GM21825 (cell line): ENCODE measurements at regions not wholly inside any gene's neighbourhood (a gene's known extent, or its start where the extent isn't known, plus 50 kb on each side); places are given as distances from the start of the nearest gene placed in this dataset.
"Not testable (repeated sequence)": the region's sequence is repeated elsewhere in the genome, so short reads cannot be mapped to it uniquely, and the experiment has no call there.

Experiments used
- ATAC-seq: cut with Tn5 transposase; IDR thresholded peaks from one replicate; pipeline ENCODE4 v1.9.1; 2021; ENCODE audit warnings: mild to moderate bottlenecking, moderate library complexity; ENCODE audit not compliant: unreplicated experiment

GRCh38 chr10:28434063-28434462 is 98.9 kb upstream of the WAC start:
- no peak for ATAC-seq

- ATAC-seq = no peak
These were observed 90.5 kb upstream of the WAC start for GRCh38 chr10:28442403-28442802.

GRCh38 chr10:28444031-28444430 is 88.9 kb upstream of the WAC start:
- no peak for ATAC-seq

- no peak for ATAC-seq
These were observed 87.4 kb upstream of the WAC start for GRCh38 chr10:28445516-28445915.

- ATAC-seq = no peak
These were observed 83.5 kb upstream of the WAC start for GRCh38 chr10:28449382-28449781.

GRCh38 chr10:28449926-28450325 is 83.0 kb upstream of the WAC start:
- ATAC-seq = no peak

GRCh38 chr10:28453926-28454325 is 79.0 kb upstream of the WAC start:
- no peak for ATAC-seq

- ATAC-seq = no peak
These were observed 75.8 kb upstream of the WAC start for GRCh38 chr10:28457110-28457509.

GRCh38 chr10:28457873-28458272 is 75.0 kb upstream of the WAC start:
- not testable (repeated sequence) for ATAC-seq

- no peak for ATAC-seq
These were observed 73.3 kb upstream of the WAC start for GRCh38 chr10:28459453-28460144.

GRCh38 chr10:28463141-28463540 is 69.8 kb upstream of the WAC start:
- ATAC-seq = no peak

- no peak for ATAC-seq
These were observed 69.1 kb upstream of the WAC start for GRCh38 chr10:28463676-28464395.

- ATAC-seq = no peak
These were observed 65.3 kb upstream of the WAC start for GRCh38 chr10:28467615-28468014.

GRCh38 chr10:28468707-28469483 is 64.0 kb upstream of the WAC start:
- ATAC-seq = no peak

GRCh38 chr10:28470873-28471651 is 61.9 kb upstream of the WAC start:
- no peak for ATAC-seq

GRCh38 chr10:28471652-28472050 is 61.3 kb upstream of the WAC start:
- ATAC-seq = no peak

GRCh38 chr10:28478646-28479045 is 54.3 kb upstream of the WAC start:
- no peak for ATAC-seq

GRCh38 chr10:28479425-28479865 is 53.5 kb upstream of the WAC start:
- ATAC-seq = no peak

GRCh38 chr10:28479927-28480627 is 52.8 kb upstream of the WAC start:
- ATAC-seq = no peak

GRCh38 chr10:28480628-28480965 is 52.3 kb upstream of the WAC start:
- ATAC-seq = no peak
